ENCODE measurements at regions not wholly inside any gene's neighbourhood (a gene's known extent, or its start where the extent isn't known, plus 50 kb on each side); places are given as distances from the start of the nearest gene placed in this dataset.

GRCh38 chr10:79004311-79004710, 64.5 kb upstream of the ZMIZ1 start:
- no peak for DNase-seq

GRCh38 chr10:79005126-79005810, 63.5 kb upstream of the ZMIZ1 start:
- DNase-seq: no peak

GRCh38 chr10:79007018-79007417, 61.7 kb upstream of the ZMIZ1 start:
- no peak for DNase-seq

GRCh38 chr10:79007421-79008319, 61.1 kb upstream of the ZMIZ1 start:
- no peak for DNase-seq

GRCh38 chr10:79009145-79009544, 59.6 kb upstream of the ZMIZ1 start:
- no peak for DNase-seq

GRCh38 chr10:79012567-79012966, 56.2 kb upstream of the ZMIZ1 start:
- no peak for DNase-seq

- no peak for DNase-seq
These were observed 55.3 kb upstream of the ZMIZ1 start for GRCh38 chr10:79013406-79013987.

GRCh38 chr10:79014796-79015195, 54.0 kb upstream of the ZMIZ1 start:
- DNase-seq: no peak

GRCh38 chr10:79017882-79018520, 50.8 kb upstream of the ZMIZ1 start:
- DNase-seq: no peak

GRCh38 chr10:79018521-79019011, 50.2 kb upstream of the ZMIZ1 start:
- no peak for DNase-seq
